ENCODE measurements at regions not wholly inside any gene's neighbourhood (a gene's known extent, or its start where the extent isn't known, plus 50 kb on each side); places are given as distances from the start of the nearest gene placed in this dataset.
A peak's percentile ranks its signal among the peaks of the same experiment; 100 is the strongest.

GRCh38 chr2:167900435-167901114, 346.8 kb downstream of the STK39 start:
- no peak for DNase-seq

GRCh38 chr2:167898340-167898739, 349.1 kb downstream of the STK39 start:
- no peak for DNase-seq

DNA sequence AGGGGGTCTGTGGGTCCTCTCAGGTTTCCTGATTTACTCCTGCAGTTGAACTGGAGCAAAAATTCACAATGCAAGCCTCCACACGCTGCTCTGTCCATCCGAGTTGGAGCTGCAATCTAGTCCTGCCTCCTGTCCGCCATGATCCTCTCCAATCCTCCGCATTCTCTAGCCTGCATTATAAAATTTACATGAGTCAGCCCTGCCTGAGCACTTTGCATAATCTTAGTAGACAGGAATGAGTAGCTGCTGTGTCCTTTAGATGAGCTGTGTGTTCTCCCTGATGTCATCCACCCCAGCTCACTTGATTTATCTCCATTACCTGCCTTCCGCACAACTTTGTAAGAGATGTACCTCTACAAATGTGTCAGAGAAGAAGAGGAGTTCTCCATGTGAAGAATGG, 355.6 kb downstream of the STK39 start:
- DNase-seq = no peak

- DNase-seq = no peak
Measured at GRCh38 chr2:167890739-167891138, 356.7 kb downstream of the STK39 start.

DNA sequence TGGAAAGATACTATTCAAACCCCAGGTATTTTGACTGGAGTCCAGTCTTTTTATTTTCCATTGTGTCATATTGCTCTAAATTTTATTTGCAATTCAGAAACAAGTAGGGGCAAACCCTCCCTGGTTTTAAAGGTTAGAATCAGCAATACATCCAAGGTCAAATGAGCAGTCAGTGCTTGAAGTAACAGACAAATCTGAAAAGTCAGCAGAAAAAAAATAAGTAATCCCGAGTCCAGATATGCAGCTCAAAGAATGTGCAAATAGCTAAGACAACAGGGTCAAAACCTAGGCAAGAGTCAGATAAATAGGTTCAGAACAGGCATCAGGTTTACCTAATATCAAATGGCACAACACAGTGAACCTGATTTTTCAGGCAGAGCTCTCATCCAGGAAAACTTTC, 367.0 kb downstream of the STK39 start:
- DNase-seq = no peak

- no peak for DNase-seq
Measured at GRCh38 chr2:167875529-167875928, 371.9 kb downstream of the STK39 start.

- DNase-seq = no peak
Measured at GRCh38 chr2:167874812-167875211, 372.6 kb downstream of the STK39 start.

GRCh38 chr2:167871286-167871685, 376.1 kb downstream of the STK39 start:
- no peak for DNase-seq

- DNase-seq = peak; percentile 26
Measured at GRCh38 chr2:167869200-167869599, 378.2 kb downstream of the STK39 start.

- DNase-seq = no peak
Measured at GRCh38 chr2:167863377-167863776, 384.0 kb downstream of the STK39 start.

GRCh38 chr2:167862782-167863181, 384.6 kb downstream of the STK39 start:
- DNase-seq = no peak

GRCh38 chr2:167862296-167862695, 385.1 kb downstream of the STK39 start:
- DNase-seq = no peak

- DNase-seq = no peak
Measured at GRCh38 chr2:167861574-167862193, 385.7 kb downstream of the STK39 start.

GRCh38 chr2:167860082-167860481, 387.3 kb downstream of the STK39 start:
- no peak for DNase-seq

DNA sequence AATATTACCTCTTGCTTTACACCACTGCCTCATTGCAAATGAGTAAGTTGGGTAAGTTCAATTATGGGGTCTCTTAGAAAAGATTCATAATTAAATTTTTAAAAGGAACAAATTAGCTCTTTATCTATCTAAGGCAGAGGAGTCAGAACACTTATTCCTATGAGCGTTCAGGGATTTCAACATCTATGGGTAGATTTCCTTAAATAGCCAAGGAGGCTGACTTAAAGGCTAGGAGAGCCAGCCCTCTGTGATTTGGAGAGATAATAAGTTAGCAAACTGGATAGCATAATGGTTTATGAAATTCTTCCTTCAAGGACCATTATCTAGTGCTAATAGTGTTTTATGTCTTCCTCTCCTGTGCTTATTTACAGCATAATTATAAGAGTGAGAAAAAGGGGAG, 387.7 kb downstream of the STK39 start:
- DNase-seq = no peak

- no peak for DNase-seq
Measured at GRCh38 chr2:167858086-167858485, 389.3 kb downstream of the STK39 start.

DNA sequence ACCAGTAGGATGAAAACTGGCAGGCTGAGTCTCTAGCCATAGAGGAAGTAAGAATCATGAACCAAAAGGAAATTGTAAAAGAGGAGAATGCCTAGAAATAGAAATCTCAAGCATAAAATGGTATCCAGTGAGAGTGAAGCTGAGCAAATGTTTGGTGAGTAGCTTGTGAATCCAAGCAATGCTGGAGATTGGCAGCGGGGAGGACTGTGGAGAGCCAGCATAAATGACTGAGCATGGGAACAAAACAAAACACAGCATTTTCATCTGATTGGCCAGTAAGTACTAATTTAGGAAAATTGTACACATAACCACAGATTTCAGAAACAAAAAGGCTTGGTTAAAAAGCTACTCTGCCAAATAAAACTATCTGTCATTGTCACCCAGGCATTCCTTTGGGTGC, 390.0 kb downstream of the STK39 start:
- no peak for DNase-seq

GRCh38 chr2:167856190-167856589, 391.2 kb downstream of the STK39 start:
- no peak for DNase-seq

- DNase-seq = no peak
Measured at GRCh38 chr2:167855211-167855610, 392.2 kb downstream of the STK39 start.

- DNase-seq = no peak
Measured at GRCh38 chr2:167853717-167854116, 393.7 kb downstream of the STK39 start.

GRCh38 chr2:167851876-167852275, 395.5 kb downstream of the STK39 start:
- DNase-seq = no peak

- DNase-seq = no peak
Measured at GRCh38 chr2:167851323-167851860, 396.0 kb downstream of the STK39 start.

DNA sequence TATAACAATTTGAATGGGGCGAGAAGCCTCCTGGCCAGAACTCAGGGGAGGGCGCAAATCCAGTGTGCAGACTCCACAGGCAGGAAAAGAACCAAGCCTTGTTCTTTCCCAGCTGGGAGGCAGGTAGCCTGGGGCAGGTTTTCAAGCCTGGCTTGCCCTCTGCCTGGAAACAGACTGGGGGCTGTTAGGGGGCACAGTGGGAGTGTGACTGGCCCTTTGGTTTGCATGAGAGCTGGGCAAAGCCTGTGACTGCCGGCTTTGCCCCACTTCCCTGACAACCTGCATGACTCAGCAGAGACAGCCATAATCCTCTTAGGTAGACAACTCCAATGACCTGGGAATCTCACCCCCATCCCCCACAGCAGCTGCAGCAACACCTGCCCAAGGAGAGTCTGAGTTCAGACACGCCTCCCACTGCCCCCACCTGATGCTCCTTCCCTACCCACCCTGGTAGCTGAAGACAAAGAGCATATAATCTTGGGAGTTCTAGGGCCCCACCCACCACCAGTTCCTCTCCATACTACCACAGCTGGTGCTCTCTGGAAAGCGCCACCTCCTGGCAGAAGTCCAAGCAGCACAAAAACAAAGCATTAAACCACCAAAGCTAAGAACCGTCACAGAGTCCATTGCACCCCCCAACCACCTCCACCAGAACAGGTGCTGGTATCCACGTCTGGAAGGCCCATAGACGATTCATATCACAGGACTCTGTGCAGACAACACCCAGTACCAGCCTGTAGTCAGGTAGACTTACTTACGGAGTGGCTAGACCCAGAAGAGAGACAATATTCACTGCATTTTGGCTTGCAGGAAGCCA, 402.5 kb downstream of the STK39 start:
- DNase-seq = no peak

- no peak for DNase-seq
Measured at GRCh38 chr2:167843657-167844056, 403.7 kb downstream of the STK39 start.

All from NCI-H226 (cell line).